HG02938 (cell line): ENCODE measurements at regions not wholly inside any gene's neighbourhood (a gene's known extent, or its start where the extent isn't known, plus 50 kb on each side); places are given as distances from the start of the nearest gene placed in this dataset.
"Not testable (repeated sequence)": the region's sequence is repeated elsewhere in the genome, so short reads cannot be mapped to it uniquely, and the experiment has no call there.

ENCODE experiments used
- ATAC-seq: cut with Tn5 transposase; IDR thresholded peaks from one replicate; pipeline ENCODE4 v1.9.1; 2021; ENCODE audit warnings: mild to moderate bottlenecking, moderate library complexity; ENCODE audit not compliant: unreplicated experiment

DNA sequence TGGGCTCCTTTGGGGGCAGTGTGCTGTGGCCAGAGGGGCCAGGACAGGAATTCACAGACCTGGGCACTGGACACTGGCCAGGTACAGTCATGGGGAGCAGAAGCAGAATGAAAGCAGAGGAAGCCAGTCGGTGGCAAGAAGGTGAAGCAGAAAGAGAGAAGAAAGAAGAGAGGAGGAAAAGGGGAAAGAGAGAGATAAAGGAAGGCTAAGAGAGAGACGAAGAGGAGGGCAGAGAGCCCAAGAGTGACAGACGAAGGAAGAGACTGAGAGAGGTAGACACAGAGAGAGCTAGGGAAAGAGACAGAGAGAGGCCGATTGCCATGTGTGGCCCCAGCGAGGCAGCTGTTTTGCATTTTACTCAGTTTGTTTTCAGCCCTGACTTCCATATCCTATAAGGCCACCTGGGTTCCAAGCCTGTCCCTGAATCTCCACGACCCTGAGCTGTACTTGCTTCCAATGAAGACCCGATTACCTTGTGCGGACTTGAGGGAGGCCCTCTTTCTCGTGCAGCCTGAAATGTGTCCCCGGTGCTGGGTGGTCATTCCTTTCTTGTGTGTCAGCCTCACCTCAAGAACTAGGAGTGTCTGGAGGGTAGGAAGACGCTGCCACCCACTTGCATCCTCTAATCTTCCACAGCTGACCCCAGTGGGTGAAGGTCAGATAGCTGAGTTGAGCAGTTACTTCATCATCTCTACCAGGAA is 73.9 kb downstream of the LSM3 start:
- no peak for ATAC-seq

DNA sequence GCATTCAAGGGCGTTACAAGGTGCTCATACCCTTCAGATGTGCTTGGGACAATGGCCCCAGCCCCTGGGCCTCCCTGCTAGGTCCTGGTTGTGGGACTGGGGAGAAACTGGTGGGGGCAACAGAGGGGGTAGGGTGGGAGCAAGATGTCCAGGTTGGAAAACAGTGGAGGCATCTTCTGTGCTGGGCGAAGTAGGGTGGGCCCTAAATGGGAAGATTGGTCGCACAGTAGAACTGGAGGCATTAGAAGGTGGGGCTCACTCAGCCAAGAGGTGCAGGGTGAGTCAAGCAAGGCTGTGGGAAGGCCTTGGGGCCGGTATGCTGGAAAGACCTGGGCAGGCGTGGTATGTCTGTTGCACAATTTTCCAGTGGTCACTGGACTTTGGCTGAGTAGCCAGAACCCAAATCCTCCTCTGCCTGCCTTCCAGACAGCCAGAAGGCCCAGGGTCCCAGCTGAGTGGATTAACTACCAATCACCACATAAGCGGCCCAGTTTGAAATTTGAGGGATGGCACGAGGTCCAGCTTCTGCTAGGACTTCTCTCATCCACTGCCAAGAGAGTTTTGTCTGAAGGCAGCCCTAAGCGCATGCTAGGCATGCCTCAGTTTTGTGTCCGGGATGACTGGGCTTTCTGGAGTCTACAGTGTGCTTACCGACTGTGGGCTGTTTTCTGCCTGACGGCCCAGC is 74.5 kb downstream of the LSM3 start:
- ATAC-seq = no peak

DNA sequence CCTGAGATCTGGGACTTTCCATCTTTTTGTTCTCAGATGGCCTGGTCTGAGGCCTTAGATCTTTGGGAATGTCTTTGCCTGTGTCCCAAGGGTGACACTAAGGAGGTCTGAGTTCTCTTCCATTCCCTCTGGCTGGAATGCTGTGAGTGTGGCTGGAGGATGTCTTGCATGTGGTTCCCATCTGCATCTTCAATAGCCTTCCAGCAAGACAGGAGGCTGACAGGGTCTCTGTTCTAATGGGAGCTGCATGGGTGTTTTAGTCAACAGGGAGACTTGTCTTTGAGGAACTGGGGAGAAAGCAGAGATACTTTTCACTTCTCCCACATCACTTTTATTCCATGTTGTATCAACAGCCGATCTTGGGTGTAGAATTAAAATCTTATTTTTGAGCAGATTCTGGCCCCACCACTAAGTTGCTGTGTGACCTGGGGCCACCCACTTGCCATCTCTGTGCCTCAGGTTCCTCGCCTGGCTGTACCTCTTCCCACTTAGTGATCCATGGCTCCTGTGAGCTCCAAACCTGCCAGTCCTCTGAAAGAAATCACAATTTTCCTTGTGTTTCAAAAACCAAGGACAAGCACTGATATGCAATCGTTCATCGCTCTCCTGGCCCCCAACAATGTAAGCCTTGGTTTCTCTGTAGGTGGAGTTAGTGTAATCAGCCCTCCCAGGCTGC is 75.2 kb downstream of the LSM3 start:
- no peak for ATAC-seq

DNA sequence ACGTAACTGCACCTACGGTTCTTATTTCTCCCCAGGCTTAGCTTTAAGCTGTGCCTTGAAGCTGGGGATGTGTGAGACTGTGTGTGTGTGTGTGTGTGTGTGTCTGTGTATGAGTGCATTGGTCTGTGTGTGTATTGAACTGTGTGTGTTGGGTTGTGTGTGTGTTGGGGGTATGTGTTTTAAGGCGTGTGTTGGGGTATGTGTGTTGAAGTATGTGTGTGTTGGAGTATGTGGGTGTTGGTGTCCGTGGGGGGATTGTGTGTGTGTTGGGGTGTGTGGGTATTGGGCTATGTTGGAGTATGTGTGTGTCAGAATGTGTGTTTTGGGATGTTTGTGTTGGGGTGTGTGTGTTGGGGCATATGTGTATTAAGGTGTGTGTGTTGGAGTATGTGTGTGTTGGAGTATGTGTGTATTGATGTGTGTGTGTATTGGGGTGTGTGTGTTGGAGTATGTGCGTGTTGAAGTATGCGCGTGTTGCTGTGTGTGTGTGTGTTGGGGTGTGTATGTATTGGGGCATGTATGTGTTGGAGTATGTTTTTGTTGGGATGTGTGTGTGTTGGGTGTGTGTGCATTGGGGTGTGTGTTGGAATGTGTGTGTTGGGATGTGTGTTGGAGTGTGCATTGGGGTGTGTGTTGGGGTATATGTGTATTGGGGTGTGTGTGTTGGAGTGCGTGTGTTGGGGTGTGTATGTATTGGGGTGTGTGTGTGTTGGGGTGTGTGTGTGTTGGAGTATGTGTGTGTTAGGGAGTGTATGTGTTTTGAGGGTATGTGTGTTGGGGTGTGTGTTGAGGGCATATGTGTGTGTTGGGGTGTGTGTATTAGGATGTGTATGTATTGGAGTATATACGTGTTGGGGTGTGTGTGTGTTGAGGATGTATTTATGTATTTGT is 76.4 kb downstream of the LSM3 start:
- no peak for ATAC-seq

DNA sequence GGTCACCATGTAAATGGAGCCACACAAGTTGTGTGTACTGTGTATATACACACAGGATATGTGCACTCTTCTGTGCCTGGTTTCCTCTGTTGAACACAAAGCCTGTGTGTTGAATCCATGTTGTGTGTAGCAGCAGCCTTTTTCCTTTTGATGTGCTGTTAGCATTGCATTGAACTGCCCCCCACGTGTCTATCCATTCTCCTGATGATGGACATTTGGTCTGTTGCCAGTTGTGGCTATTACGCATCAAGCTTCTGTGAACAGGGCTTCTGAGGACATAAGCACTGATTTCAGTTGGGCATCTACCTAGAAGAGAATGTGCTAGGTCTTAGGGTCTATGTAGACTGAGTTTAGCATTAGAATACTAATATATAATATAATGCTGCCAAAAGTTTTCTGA is 77.4 kb downstream of the LSM3 start:
- no peak for ATAC-seq

DNA sequence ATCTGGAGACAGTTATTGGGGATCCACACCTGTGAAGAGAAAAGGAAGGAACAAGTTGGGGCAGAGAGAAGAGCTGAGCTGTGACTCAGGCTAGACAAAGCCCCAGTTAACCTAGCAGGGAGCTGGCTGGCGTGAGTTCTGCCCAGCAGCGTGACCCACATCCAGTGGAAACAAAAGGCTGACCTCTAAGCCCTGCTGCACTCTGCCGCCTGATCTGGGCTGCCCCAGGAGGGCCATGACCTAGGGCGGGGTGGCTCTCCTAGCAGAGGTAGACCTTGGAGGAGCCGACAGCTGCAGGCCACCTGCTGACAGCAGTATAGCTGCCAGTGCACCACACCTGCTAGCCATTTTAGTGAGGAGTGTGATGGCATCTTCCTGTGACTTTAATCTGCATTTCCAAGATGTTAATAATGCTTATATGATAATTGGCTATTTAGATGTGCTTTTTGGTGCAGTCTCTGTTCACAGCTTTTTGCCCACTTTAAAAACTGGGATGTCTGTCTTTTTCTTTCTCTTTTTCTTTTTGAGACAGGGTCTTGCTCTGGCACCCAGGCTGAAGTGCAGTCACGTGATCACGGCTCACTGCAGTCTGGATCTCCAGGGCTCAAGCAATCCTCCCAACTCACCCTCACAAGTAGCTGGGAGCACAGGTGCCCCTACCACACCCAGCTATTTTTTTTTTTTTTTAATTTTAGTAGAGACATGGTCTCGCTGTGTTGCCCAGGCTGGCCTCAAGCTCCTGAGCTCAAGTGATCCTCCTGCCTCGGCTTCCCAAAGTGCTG is 78.1 kb downstream of the LSM3 start:
- no peak for ATAC-seq

DNA sequence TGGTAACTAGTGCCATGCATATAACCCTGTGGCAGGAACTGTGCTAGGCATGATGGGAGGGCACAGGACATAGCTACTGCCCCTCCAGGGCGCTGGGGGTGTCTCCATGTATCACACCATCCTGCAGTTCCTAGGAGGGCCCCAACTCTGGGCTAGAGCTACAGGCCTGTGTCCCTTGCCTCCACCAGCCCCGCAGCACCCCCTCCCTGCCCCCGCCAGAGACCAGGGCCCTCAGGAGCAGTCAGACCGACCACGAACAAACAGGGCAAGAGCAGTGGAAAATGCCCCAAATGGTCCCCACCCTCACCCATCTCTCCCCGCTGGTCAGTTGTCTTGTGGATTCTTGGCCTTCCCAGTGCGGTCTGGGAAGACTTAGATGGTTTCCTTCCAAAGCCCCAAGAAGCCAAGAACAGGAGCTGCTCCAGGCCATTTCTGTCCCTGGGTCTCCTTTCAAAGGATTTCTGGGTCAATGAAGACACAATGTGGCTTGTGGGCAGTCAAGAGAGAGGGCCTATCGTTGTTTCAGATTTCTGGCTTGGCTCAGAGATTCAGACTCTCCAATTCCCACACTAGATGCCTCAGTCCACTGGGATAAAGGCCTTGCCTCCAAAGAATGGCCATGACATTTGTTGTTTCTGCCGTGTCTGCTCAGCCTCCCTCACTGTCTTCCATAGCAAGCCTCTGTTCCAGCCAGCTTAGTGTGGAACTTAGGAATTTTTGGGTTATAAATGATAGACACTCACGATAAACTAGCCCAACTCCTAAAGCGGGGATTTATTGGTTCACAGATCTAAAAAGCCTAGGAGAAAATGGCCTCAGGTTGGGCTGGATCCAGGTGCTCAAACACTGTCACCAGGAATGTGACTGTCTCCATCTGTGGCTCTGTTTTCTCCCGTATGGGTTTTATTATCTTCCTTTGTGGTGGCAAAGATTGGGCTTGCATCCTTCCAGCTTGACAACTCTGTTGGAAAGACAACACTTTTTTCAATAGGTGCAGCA is 80.6 kb downstream of the LSM3 start:
- ATAC-seq = no peak

DNA sequence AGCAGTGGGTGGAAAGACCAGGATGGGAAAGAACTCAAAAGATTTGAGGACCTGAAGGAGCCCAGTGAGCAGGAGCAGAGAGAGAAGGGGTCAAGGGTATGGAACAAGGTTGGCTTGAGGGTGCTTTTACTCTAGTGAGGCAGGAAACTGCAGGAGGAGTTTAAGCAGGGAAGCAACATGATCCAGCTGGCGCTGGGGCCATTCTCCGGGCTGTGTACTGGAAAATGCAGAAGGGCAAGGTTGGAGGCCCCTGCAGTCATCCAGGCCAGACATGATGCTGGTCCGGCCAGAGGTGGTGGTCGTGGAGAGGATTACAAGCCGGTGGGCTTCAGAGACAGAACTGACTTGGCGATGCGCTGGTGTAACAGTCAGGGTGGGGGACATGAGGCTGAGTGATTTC is 81.8 kb downstream of the LSM3 start:
- no peak for ATAC-seq

DNA sequence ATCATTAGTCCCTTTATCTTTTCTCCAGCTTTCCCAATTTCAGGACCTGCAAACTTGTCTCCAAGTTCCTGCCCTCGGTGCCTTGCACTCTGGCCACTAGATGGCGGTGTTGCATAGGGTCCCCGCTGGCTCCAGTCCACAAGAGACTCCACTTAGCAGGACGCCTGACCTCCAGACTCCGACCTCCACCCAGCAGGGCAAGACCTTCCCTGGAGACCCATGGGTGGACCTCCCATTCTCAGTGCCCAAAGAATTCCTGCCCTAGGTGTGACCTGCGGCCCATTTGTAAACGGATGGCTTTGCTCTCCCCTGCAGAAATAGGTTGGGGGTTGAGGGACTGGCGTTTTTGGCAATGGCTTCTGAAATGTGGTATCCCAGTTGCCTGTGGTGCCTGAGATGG is 82.6 kb downstream of the LSM3 start:
- no peak for ATAC-seq

DNA sequence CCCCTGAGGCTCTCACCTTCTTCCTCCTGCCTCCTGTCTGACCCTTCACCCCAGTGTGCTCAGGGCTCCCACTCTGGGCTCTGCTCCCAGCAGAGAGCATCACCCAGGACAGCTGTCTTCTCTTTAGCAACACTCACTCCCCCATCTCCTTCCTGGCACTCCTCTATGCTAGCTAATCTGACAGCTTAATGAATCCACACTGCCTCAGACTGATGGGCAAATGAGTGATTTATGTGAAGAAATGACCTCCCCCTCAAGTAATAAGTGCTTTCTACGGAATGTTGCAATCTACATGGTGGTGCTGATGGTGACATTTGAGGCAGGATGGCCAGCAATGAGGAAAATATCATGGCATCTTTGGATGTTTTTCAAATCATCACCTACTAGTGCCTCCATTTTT is 83.6 kb downstream of the LSM3 start:
- no peak for ATAC-seq

DNA sequence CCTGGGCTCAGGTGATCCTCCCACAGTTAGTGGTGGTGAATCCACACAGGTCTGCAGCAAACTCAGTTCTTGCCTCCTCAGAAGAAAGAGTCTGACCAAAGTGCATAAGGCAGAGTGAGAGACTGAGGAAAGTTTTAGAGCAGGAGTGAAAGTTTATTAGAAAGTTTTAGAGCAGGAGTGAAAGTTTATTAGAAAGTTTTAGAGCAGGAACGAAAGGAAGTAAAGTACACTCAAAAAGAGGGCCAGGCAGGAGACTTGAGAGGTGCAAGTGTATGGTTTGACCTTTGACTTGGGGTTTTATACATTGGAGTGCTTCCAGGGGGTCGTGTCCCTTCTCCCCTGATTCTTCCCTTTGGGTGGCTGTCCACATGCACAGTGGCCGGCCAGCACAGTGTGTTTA is 84.2 kb downstream of the LSM3 start:
- ATAC-seq = no peak

DNA sequence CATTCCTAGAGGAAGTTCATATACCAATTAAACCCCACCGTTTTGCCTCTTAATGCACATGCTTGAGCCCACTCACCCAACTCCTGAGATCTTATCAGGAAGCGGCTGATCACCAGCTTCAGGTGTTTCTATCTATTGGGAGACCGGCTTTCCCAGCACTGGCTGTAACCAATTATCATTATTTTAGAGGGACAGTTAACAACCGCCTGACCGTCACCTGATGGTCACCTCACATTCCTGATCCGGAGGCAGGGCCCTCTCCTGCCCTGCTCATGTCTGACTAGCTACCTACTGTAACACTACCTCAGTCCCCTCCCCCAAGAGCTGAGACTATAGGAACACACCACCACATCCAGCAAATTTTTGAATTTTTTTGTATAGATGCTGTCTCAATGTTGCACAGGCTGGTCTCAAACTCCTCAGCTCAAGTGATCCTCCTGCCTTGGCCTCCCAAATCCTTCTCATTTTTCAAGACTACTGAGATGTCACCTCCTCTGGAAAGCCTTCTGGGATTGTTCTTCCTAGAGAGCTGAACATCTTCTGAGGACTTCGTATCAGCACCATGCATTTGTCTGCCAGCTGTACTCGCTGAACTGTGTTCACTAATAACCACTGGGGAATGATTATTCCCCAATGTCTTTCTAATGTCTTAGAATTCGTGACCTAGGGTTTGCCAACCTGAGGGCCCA is 84.8 kb downstream of the LSM3 start:
- ATAC-seq = no peak

DNA sequence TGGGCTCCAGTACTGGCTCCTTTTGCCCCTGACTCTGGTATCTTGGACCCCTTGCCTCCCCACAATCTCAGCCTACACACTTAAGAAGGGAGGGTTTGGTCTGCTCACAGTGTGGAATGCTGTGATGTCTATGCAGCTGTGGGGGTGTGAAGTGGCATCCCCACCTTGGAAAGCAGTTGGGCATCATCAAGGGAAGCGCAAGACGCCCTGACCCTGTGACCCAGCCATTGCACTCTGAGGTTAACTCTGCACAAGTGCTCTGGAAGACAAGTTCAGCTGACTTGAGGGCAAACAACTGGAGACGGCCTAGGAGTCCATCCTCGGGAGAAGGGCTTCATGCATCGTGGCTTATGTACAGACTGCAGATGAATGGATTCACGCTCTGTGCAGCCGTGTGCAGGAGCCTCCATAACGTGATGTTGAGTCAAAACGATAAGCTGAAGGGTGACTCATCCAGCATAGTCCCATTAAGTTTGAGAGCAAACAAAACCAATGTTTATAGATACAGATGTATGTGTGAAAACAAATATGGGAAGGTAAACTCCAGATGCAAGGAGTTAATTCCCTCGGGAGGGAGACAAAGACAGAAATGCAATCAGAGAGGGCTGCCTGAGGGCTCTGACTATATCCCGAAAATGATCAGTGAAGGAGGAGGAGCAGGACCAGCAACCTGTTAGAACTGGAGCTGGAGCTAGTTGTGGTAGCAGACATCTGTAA is 86.8 kb downstream of the LSM3 start:
- no peak for ATAC-seq

DNA sequence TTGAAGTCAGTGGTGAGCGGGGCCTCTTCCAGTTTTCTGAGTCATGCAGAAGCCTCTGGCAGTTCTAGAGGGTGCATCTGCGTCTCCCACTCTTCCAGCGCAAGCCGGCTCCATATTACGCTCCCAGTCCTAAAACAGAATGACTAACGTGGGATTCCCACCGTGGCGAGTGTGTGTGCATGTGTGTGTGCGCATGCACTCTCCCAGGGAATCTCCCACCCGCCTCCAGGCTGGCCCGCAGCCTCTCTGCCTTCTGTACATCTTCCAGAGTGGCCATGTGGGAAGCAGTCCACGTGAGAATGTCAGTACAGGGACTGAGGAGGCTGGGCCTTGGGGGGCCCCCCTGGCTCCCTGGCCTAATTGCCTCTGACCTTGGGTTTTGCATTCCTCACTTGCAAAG is 87.7 kb downstream of the LSM3 start:
- no peak for ATAC-seq

DNA sequence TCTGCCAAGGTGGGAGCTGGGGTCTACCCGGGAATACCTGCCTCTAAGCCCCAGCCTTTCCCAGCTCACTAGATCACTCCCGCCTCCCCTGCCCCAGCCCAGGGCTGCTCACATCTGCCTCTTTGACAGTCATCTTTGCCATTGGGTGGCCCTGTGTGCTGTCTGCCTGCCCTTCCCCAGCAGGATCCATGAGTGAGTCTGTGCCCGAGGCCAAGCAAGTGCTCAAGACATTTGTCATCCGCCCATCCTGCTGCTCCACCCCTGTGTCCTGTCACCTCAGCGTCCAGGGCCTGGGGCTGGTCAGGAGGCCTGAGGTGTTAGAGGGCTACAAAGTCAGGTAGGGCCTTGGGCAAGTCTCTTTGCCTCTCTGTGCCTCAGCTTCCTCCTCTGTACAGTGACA is 89.4 kb downstream of the LSM3 start:
- ATAC-seq = no peak

DNA sequence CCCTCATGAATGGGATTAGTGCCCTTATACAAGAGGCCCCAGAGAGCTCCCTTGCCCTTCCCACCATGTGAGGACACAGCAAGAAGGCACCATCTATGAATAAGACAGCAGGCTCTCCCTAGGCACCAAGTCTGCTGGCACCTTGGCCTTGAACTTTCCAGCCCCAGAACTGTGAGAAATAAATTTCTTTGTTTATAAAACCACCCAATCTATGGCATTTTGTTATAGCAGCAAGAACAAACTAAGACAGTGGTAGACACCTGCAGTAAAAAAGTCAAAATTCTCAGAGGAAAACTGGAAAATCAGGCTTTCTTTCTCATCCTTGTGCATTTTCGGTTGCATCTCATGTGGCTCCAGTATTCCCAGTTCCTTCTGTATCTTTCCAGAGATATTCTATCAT is 90.3 kb downstream of the LSM3 start:
- ATAC-seq = no peak

DNA sequence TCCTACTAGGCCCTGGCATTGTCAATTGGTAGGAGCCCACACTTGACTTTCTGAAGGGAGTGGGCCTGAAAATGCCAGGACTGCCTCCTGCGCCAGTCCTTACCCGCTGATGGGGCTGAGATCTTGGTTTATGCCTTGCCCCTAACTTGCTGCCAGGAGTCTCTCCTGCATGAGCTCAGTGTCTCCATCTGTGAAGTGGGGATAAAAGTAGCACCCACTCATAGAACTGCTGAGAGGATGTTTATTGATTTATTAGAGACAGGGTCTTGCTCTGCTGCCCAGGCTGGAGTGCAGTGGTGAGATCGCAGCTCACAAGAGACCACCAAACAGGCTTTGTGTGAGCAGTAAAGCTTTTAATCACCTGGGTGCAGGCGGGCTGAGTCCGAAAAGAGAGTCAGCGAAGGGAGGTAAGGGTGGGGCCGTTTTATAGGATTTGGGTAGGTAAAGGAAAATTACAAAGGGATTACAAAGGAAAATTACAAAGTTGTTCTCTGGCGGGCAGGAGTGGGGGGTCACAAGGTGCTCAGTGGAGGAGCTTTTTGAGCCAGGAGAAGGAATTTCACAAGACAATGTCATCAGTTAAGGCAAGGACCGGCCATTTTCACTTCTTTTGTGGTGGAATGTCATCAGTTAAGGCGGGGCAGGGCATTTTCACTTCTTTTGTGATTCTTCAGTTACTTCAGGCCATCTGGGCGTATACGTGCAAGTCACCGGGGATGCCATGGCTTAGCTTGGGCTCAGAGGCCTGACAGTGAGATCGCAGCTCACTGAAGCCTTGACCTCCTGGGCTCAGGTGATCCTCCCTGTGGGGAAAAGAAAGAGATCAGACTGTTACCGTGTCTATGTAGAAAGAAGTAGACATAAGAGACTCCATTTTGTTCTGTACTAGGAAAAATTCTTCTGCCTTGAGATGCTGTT is 93.7 kb downstream of the LSM3 start:
- ATAC-seq = not testable (repeated sequence)
